ENCODE measurements at regions not wholly inside any gene's neighbourhood (a gene's known extent, or its start where the extent isn't known, plus 50 kb on each side); places are given as distances from the start of the nearest gene placed in this dataset.
A peak's percentile ranks its signal among the peaks of the same experiment; 100 is the strongest.
"Not testable (repeated sequence)": the region's sequence is repeated elsewhere in the genome, so short reads cannot be mapped to it uniquely, and the experiment has no call there.

DNA sequence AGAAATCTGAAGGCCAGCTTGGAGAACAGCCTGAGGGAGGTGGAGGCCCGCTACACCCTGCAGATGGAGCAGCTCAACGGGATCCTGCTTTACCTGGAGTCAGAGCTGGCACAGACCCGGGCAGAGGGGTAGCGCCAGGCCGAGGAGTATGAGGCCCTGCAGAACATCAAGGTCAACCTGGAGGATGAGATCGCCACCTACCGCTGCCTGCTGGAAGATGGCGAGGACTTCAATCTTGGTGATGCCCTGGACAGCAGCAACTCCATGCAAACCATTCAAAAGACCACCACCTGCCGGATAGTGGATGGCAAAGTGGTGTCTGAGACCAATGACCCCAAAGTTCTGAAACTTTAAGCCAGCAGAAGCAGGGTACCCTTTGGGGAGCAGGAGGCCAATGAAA lies 318.4 kb downstream of the ZFHX3 start:
- not testable (repeated sequence) for DNase-seq (ENCODE audit: low read depth)

DNA sequence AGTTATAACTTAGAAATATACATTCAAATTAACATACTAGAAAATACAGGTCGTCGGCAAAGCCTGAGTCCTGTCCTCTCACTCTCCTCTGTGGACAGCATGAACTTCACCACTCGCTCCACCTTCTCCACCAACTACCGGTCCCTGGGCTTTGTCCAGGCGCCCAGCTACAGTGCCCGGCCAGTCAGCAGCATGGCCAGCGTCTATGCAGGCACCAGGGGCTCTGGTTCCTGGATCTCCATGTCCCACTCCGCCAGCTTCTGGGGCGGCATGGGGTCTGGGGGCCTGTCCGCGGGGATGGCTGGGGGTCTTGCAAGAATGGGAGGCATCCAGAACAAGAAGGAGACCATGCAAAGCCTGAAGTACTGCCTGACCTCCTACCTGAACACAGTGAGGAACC lies 319.4 kb downstream of the ZFHX3 start:
- no peak for DNase-seq (ENCODE audit: low read depth)

DNA sequence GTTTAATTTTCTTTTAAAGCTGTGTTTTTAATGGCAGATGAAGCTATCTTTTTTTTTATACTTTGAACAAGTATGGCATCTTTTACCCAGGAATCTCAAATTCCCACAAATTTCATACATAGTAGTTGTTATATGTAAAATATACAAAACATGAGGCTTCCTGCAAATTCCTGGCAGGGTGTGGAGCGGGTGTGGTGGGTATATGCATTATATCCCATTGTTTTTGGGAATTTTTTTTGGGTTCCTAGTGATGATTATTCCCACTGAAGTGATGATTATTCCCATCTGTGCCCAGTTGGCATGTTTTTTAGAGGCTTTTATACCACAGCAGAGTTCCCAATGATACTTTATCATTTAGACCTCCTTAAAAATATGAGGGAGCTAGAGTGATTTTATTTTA lies 320.4 kb downstream of the ZFHX3 start:
- no peak for DNase-seq (ENCODE audit: low read depth)

DNA sequence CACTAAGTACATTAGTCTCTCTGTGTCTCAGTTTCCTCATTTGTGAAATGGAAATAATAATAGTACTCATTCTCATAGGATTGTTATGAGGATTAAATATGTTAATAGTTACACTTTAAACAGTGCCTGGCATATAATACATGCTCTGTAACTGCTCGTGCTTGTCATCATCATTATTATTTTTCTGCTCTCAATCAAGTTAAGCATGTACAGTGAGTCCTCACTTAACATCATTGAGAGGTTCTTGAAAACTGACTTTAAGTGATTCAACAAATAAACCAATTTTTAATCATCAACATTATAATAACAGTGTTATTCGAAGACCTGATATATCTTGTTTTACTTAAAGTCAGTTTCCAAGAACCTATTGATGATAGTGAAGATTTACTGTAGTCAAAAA lies 322.3 kb downstream of the ZFHX3 start:
- no peak for DNase-seq (ENCODE audit: low read depth)

DNA sequence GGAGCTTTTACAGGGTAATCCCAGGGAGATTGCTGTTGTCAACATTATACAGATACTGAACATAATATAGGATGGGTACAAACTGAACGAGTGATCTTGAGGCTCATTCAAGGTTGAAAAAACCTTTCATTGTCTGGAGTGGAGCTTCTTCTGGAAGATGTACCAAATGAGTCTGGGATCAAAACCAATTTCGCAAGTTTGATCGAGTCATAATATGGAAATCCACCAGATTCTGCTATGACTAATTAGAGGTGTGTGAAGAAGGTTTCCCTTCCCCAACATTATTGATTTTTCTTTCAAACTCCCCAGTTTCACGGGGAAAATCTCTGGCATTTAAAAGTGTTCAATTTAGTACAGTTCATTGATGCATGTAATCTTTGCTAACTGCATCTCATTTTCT lies 324.1 kb downstream of the ZFHX3 start:
- DNase-seq (ENCODE audit: low read depth), result no peak

DNA sequence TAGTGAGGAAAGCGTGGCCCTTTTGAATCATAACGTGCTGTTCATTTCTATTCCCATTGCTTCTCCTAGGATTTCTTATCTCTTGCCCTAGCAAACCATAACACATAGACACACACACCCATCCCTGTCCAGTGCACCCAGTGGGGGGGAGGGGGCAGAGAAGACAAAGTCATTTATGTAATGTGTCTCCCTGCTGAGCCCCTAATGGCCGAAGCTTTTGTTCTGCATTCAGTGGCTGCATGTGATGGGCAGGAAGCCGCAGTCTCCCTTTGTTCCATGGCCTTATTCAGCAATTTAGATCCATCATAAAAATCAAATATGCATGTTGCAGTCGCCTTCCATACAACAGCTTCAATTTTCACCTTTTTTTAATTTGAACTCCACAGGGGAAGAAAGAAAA lies 325.4 kb downstream of the ZFHX3 start:
- DNase-seq (ENCODE audit: low read depth), result no peak

DNA sequence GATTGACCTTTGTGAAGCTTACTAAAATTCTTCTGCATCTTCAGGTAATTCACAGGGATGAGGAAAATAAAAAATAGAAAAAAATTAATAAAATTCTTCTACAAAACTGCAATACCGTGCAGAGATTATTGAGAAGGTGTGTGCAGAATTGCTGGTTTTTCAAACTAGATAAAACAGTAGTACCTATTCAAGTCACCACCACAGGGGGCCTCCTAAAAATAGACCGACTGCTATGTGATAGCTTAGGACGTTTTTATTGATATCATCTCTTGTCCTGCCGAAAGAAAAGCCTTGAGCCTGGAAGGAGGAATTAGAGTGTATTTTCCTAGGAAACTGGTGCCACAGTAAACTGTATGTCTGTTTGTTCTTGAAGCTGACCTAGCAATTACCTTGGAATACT lies 325.9 kb downstream of the ZFHX3 start:
- no peak for DNase-seq (ENCODE audit: low read depth)

DNA sequence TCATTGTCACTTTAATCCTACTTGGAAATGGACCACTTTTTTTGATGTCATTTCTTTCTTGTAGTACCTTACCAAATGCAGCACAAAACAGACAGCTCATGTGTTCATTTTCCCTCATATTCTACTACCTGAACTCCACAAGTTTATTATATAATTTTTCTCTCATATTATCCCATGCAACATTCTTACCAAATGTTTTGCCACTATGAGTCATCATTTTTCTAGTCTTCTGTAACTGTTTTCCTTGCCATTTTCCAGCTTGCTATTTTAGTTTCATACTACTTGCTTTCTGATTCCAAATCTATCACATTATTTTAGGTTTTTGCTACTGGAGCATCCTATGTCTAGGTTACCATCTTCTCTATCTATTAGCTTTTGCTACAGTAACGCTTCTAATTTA lies 332.7 kb downstream of the ZFHX3 start:
- no peak for DNase-seq (ENCODE audit: low read depth)

DNA sequence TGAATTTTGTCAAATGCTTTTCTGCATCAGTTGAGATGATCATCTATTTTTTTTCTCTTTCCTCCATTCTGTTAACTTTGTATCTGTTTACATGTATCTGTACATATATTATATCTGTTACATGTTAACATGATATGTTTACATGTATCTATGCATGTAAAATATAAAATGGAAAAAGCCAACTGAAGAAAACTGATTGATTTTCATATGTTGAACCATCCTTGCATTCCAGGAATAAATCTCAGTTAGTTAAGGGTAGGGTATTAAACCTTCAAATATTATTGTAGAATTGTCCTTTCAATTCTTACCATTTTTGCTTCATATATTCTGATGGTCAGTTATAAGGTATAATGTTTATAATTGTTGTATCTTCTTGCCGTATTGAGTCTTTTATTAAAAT lies 336.1 kb downstream of the ZFHX3 start:
- no peak for DNase-seq (ENCODE audit: low read depth)

DNA sequence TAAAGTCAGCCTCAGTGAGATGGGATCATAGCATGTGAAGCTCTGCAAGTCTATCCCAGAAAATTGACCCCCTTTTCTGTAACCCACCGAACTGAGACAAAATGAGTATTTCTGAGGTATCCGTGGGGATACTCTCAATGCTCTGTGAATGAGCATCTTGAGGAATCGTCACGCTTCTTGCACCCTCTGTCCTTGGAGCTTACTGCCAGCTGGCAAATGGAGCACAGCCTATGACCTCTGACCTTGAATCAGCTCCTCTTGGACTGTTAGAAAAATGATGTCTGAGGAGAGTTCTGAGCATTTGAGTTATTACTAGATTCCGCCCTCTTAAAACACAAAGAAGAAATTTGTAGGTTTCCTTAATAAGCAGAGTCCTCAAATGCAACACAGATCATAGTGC lies 342.1 kb downstream of the ZFHX3 start:
- DNase-seq (ENCODE audit: low read depth), result no peak

DNA sequence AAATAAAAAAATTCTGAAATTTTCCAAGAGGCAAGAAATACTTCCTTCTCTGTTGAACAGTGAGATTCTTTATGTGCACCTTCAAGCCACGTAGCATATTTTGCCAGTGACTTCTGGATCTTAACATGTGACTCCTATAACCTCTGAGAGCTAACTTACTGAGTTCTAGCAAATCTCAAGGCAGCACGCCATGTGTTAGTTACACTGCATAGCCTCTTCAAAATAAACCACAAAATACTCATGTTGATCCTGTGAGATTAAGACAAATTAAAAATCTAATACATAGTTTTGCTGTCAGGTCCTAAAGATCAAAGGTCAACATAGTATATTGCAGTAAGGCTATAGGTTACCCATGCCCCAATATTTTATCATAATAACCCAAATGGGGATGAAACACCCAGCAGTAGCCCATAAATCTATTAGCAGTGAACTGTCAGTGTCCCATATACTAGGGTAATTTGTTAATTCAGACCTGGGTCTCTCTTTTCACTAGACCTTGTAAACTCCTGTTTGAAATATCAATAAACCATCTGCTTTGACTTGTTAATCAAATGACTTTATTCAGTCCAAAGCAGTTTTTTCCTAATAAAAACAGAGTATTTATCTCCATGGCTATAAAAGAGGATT lies 343.1 kb downstream of the ZFHX3 start:
- no peak for DNase-seq (ENCODE audit: low read depth)

DNA sequence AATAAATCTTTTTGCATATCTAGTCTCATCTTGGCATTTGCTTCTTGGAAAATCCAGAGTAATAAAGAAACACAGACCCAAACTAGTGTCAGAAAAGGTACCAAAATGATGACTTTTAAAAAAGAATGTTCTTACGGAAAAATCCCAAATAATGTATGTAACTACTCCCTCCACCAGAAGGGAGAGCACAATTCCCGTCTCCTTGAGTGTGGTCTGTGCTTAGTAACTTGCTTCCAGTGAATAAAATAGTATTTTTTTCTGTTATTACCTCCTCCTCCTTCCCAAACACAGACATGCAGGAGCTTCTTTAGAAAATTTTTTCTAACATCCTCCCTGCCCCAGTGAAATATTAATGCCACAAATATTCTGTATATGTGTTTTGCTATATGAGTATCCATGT lies 358.1 kb downstream of the ZFHX3 start:
- DNase-seq (ENCODE audit: low read depth), result no peak

DNA sequence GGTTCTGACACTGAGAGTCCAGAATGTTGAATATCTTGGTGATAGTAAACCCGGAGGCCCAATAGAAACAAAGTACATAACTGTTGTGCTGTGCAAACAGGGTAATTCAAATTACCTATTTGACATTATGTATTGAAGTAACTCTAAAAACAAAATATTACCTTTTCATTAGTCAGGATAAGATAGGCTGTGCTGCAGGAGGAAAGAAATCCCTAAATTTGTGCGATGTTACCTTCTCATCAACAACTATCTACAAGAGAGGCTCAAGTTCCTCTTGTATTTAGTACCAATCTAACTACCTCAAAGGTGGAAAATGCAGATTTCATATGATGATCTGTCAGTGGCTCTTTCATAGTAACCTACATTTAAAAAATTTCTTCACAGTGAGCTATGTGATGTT lies 367.2 kb downstream of the ZFHX3 start:
- DNase-seq (ENCODE audit: low read depth), result no peak

DNA sequence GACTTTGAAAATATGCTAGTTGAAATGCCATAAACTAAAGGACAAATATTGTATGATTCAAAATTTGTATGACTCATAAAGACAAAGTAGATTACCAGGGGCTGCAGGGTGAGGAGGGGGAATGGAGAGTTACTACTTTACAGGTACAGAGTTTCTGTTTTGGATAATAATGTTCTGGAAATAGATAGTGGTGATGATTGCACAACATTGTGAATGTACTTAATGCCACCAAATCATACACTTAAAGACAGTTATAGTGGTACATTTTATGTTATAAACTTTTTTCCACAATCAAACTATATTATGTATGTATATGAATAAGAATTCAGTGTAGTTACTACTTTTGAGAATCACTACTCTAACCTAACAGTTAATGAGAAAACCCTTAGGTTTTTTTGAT lies 368.1 kb downstream of the ZFHX3 start:
- DNase-seq (ENCODE audit: low read depth), result no peak

DNA sequence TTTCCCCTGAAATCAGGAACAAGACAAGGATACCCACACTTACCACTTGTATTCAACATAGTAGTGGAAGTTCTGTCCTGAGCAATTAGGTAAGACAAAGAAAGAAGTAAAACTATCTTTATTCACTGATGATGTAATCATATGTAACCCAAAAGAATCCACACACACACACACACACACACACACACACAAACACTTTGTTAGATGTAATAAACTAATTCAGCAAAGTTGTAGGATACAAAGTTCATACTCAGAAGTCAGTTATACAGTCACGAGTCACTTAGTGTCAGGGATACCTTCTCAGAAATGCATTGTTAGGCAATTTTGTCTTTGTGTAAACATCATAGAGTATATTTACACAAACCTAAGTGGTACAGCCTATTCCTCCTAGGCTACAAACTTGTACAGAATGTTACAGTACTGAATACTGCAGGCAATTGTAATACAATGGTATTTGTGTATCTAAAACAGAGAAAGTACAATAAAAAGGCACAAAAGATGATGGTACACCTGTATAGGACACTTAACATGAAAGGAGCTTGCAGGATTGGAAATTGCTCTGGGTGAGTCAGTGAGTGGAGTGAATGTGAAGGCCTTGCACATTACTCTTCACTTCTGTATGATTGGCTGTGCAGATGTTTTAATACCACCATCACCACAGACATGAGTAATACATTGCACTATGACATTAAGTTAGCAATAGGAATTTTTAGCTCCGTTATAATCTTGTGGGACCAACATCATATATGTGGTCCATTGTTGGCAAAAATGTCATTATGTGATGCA lies 370.1 kb downstream of the ZFHX3 start:
- no peak for DNase-seq (ENCODE audit: low read depth)

DNA sequence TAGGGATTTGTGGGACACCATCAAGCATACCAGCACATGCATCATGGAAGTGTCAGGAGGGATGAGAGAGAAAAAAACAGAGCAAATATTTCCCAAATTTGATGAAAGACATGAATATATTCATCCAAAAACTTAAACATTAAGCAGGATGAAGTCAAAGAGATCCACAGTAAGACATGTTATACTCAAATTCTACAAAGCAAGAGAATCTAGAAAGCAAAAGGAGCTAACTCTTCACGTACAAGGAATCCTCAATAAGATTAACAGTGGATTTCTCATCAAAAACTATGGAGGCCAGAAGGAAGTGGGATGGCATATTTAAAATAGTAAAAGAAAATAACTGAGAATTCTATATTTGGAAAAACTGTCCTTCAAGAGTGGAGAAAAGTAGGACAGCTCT lies 374.8 kb downstream of the ZFHX3 start:
- DNase-seq (ENCODE audit: low read depth), result no peak

DNA sequence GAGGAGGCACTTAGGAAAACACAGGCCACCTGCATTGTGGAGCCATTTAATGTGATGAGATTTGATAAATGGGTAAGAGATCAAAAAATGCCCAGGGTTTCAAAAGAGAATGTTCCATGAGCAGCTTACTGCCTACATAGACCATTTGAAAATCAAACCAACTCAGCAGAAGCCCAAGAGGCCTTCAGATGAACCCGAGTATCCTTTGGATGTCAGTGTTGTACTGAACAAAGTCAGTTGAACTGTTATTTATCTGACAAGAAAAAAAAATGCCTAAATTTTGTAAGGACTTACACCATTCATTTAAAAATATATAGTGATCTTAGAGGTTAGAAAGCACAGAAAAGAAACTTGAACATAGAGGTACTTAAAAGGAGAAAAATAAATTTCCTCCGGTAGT lies 381.7 kb downstream of the ZFHX3 start:
- no peak for DNase-seq (ENCODE audit: low read depth)

DNA sequence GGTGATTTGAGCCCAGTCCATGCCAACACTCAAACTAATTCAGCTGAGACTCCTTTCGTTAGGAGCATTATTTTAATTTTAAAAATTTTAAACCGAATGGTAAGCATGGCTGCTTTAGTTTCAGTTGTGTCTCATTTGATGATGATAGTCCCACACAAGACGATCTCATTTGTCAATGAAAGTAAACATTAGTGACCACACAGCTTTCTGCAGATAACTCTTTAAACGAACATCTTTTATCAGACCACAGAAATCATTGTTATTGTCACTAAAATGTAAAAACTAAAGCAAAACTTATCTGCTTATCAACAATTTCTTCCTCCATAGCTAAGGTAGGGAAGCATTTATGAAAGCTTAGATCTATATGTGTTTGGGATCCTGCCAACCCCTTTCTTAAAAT lies 382.2 kb downstream of the ZFHX3 start:
- no peak for DNase-seq (ENCODE audit: low read depth)

DNA sequence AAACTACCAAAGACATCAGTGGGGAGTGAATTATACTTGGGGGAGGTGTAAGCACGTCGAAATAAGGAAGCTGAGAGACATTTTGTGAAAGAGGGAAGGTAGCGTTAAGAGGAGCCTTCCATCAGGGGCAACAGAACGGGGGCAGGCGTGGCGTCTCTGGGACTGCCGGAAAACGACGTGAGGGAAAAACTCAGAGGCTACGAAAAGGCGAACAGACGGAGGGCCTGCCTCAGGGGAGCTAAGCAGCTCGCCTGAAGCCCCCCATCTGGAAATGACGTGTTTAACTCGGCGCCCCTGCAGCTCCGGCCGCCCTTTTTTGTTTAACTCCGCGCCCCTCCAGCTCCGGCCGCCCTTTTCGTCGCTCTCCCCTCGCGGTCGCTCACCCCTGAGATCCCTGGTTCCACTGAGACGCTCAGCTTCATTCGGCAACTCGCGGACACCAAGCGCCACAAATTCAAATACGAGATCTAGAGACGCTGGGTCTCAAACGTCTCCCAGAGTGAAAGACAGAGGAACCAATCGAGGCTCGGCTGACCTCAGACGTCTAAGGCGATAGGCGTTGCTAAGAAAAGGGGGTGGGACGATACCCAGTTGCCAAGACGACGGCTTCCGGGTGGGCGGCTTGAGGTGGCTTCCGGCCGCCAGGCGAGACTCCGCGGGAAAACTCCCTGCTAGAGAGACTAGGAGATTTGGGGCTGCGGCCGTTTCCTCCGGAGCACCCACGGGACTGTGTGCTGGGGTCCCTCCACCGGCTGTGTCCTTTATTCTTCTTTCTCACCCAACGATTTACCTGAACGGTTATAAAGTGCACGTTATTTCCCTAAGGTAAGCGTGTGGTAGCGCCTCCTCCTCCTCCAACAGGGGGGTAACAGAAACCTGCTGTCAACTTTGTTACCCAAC lies 383.2 kb downstream of the ZFHX3 start:
- peak; percentile 90 for DNase-seq (ENCODE audit: low read depth)

DNA sequence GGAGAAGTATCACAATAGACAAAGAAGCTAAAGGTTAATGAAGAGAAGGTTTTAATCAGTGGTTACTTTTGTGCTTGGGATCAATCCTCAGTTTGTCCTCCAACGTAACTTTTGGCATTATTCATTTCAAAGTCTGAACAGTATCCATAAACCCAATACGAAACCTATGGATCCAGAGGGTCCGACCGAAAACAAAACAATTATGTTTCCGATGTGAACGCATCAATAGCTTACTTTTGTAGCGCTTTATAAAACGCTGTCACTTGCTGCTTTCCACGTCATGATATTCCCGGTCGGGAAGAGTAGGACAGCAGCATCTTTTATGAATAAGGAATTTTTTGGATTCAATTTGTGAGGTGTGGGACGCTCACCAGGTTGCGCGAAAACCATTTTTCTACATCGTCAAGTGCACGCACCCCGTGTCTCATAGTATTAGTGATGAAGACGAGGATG lies 383.8 kb downstream of the ZFHX3 start:
- no peak for DNase-seq (ENCODE audit: low read depth)

DNA sequence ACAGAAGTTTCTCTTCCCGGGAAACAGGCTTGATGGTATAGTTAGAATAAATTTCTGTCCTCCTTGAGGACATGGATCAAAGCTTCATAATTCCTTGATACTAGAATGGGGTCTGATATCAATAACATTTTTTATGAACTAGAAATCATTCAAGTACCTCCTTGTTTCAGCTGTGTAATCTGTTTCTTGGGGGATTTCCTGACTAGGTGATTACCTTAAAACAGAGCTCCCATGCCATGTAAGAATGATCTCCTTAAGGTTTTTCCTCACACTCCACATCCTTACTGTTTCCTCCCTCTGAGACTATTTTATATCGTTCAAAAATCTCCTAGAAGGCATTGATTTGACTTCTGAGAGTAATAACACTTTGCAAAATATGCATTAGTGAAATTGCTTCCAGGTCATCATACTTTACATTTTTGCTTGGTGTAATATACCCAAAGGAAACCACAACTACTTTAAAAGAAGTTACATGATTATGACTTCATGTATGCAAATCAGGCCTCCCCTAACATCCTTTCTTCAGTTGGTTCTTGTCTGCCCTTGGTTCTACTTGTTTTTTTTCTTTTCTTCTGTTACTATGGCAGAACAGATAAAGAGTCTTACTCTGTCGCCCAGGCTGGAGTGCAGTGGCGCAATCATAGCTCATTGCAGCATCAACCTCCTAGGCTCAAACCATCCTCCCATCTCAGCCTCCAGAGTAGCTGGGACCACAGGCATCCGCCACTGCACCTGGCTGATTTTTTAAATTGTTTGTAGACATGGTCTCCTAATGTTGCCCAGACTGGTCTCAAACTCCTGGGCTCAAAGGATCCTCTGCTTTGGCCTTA lies 388.8 kb downstream of the ZFHX3 start:
- DNase-seq (ENCODE audit: low read depth), result no peak

DNA sequence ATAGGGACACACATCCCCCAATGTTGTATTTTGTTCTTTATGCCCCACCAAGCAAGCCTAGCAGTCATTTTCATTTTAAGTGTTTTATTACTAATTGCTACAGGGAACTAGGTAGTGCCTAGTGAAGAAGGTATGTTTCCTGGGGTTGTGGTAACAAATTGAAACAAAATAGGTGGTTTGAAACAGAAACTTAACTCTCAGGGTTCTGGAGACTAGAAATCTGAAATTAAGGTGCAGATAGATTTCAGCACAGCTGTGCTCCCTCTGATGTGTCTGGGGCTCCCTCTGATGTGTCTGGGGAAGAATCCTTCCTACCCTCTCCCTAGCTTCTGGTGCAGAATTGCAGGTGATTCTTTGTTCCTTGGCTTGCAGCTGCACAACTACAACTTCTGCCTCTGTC lies 390.1 kb downstream of the ZFHX3 start:
- DNase-seq (ENCODE audit: low read depth), result no peak

Measured in activated T-cell treated with anti-CD3 and anti-CD28 coated beads for 1 hour (primary cell).